ENCODE measurements at regions not wholly inside any gene's neighbourhood (a gene's known extent, or its start where the extent isn't known, plus 50 kb on each side); places are given as distances from the start of the nearest gene placed in this dataset.

- no peak overlapping the region for H2BK20ac ChIP-seq (ENCODE audit: low read length)
- no peak overlapping the region for H4K91ac ChIP-seq (replicated peaks; ENCODE audit: insufficient read length, low read length)
- H3K23ac ChIP-seq (ENCODE audit: insufficient read length) = no peak overlapping the region
- H2AK5ac ChIP-seq (ENCODE audit: low read depth, low read length) = no peak overlapping the region
- no peaks in the 10 kb centered on the region for H3K27me3 ChIP-seq (replicated peaks in 1 of 4; ENCODE audit: control insufficient read depth in 3 of 4, extremely low read depth in 1 of 4, insufficient read depth in 3 of 4, low read length in 3 of 4)
- no peaks in the 10 kb centered on the region for H3K79me2 ChIP-seq (ENCODE audit: control insufficient read depth in 1 of 2, insufficient read depth in 2 of 2, low read length in 2 of 2)
- 88% methylated on average over 3 of the region's 3 CpGs; no CpG with 5 or more reads in 1 of the 2 experiments for WGBS, 2 experiments (ENCODE audit: extremely low coverage in 1 of 2, insufficient coverage in 1 of 2, insufficient read length in 1 of 2, insufficient replicate concordance in 2 of 2, low coverage in 1 of 2, low lambda C conversion rate in 2 of 2, missing lambda C conversion rate in 1 of 2)
- H3K4ac ChIP-seq (replicated peaks; ENCODE audit: insufficient read length, low read depth, low read length) = no peak overlapping the region
- no peak overlapping the region for H3K4me2 ChIP-seq (ENCODE audit: insufficient read depth in 1 of 2, low read depth in 2 of 2, low read length in 2 of 2)
- H3K56ac ChIP-seq (replicated peaks; ENCODE audit: insufficient read length, low read depth, low read length) = no peak overlapping the region
- H2BK15ac ChIP-seq (ENCODE audit: low read length) = no peak overlapping the region
- DNase-seq (ENCODE audit: low read depth in 1 of 2, low spot score in 2 of 2) (no peak), FAIRE-seq (no peak)
- no peak overlapping the region for H3K4me3 ChIP-seq (ENCODE audit: extremely low read depth in 1 of 4, insufficient read depth in 2 of 4, low read depth in 3 of 4, low read length in 4 of 4)
- no peak overlapping the region for H4K5ac ChIP-seq (ENCODE audit: insufficient read length, low read depth, low read length)
- no peak overlapping the region for H3K18ac ChIP-seq (ENCODE audit: extremely low read depth, low read length)
- TF ChIP-seq SUZ12 (IDR thresholded peaks at IDR 0.05; ENCODE audit: low read length) = no peak
- TF ChIP-seq NANOG (IDR thresholded peaks at IDR 0.05; ENCODE audit: insufficient read depth, low read depth, low read length, poor library complexity, severe bottlenecking) = no peak
- no peak for TF ChIP-seq EGR1 (IDR thresholded peaks at IDR 0.05; ENCODE audit: borderline replicate concordance, low read depth, low read length)
- TF ChIP-seq EP300 (IDR thresholded peaks at IDR 0.05; ENCODE audit: borderline replicate concordance in 1 of 2, low read depth in 2 of 2, low read length in 2 of 2) = no peak
- TF ChIP-seq, protein P1, sequence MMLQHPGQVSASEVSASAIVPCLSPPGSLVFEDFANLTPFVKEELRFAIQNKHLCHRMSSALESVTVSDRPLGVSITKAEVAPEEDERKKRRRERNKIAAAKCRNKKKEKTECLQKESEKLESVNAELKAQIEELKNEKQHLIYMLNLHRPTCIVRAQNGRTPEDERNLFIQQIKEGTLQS (IDR thresholded peaks at IDR 0.05; ENCODE audit: insufficient read depth, low read depth, low read length) = no peak
- no peak for TF ChIP-seq SIN3A (conservative IDR thresholded peaks at IDR 0.05 in 1 of 2, IDR thresholded peaks at IDR 0.05 in 1 of 2; ENCODE audit: low read depth in 1 of 2, low read length in 2 of 2)
- TF ChIP-seq MAX (IDR thresholded peaks at IDR 0.05) = no peak
- TF ChIP-seq BCL11A (IDR thresholded peaks at IDR 0.05; ENCODE audit: low read depth in 2 of 2, low read length in 2 of 2) = no peak
- no peak for TF ChIP-seq ASH2L (IDR thresholded peaks at IDR 0.05; ENCODE audit: low read length)
- TF ChIP-seq TCF12 (IDR thresholded peaks at IDR 0.05; ENCODE audit: low read depth, low read length) = no peak
- no peak for TF ChIP-seq HDAC6 (IDR thresholded peaks at IDR 0.05; ENCODE audit: low read depth, low read length)
- no peak for TF ChIP-seq SP1 (IDR thresholded peaks at IDR 0.05; ENCODE audit: low read depth, low read length)
- ChIA-PET POLR2A (ENCODE audit: partially characterized antibody) (no interaction called here), CTCF (ENCODE audit: partially characterized antibody) (interaction anchor here (1.4 kb wide), 1 partner anchor 117 kb away, joined by 3 read pairs; no protein-coding TSS in a partner anchor)
- no peak overlapping the region for H2BK12ac ChIP-seq (ENCODE audit: low read depth, low read length)
- H3K9me3 ChIP-seq (ENCODE audit: insufficient read depth in 2 of 2, low read depth in 1 of 2, low read length in 1 of 2) = no peaks in the 10 kb centered on the region; a peak in 1 of 4 replicates
- no peak overlapping the region for H2BK120ac ChIP-seq (replicated peaks; ENCODE audit: low read depth, low read length)
- H2AFZ ChIP-seq (ENCODE audit: low read length) = no peak overlapping the region
- H3K14ac ChIP-seq (ENCODE audit: insufficient read length) = no peak overlapping the region
- no peaks in the 10 kb centered on the region for H3K4me1 ChIP-seq (replicated peaks in 1 of 4; ENCODE audit: control insufficient read depth in 3 of 4, insufficient read depth in 4 of 4, low read length in 3 of 4)
- H3K9ac ChIP-seq (replicated peaks in 1 of 4; ENCODE audit: extremely low read depth in 1 of 4, low read depth in 3 of 4, low read length in 3 of 4) = no peak overlapping the region
- no peaks in the 10 kb centered on the region for H4K20me1 ChIP-seq (replicated peaks in 1 of 2; ENCODE audit: control insufficient read depth in 1 of 2, insufficient read depth in 2 of 2, low read length in 2 of 2)
- H4K8ac ChIP-seq (ENCODE audit: extremely low read depth, insufficient read depth, low read length) = no peak overlapping the region
- no peak overlapping the region for H2BK5ac ChIP-seq (ENCODE audit: low read depth, low read length)
- no peaks in the 10 kb centered on the region for H3K23me2 ChIP-seq (ENCODE audit: low read depth, low read length)
- no peak overlapping the region for H3K27ac ChIP-seq (ENCODE audit: low read depth, low read length)
- no peaks in the 10 kb centered on the region for H3K79me1 ChIP-seq (ENCODE audit: low read depth, low read length)
- H3K36me3 ChIP-seq (ENCODE audit: control insufficient read depth in 2 of 4, insufficient read depth in 4 of 4, low read length in 3 of 4) = no peaks in the 10 kb centered on the region
These were observed 204.6 kb downstream of the PCSK1 start for GRCh38 chr5:96228408-96228807.

Measured in H1 (cell line).